CD1c-positive myeloid dendritic cell (primary cell): ENCODE measurements at regions not wholly inside any gene's neighbourhood (a gene's known extent, or its start where the extent isn't known, plus 50 kb on each side); places are given as distances from the start of the nearest gene placed in this dataset.
"Not testable (repeated sequence)": the region's sequence is repeated elsewhere in the genome, so short reads cannot be mapped to it uniquely, and the experiment has no call there.

ENCODE experiments used
- DNase-seq: peaks from one replicate; pipeline ENCODE4 v3.0.0-alpha.2; 2016; ENCODE audit errors: extremely low spot score

DNA sequence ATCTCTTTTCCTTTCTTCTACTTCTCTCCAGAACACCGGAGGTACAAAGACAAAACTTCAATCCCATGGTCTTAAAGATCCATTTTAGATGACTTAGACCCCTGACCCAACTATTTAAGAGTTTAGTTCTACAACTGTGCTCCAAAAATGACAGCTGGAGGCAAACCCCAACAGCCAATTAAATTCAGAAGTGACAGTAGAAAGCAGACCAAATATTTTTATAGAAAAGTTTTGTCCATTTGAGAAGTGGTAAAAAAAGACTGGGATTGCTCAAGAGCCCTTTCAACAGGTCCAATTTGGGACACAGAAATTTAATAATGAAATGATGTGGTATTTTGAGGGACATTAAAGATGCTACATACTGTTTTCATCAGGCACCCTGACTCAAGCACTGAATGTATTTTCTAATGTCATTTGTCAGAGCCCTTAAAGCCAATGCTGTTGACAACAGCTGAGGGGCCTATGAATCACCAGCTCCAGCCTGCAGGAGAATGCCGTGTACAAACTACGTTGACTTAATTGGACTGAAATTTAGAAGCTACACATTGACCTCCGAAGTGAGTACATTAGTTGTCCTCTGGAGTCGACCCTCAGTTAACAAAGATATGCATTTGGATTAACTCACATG lies 147.5 kb upstream of the PIK3R1 start:
- DNase-seq = no peak

DNA sequence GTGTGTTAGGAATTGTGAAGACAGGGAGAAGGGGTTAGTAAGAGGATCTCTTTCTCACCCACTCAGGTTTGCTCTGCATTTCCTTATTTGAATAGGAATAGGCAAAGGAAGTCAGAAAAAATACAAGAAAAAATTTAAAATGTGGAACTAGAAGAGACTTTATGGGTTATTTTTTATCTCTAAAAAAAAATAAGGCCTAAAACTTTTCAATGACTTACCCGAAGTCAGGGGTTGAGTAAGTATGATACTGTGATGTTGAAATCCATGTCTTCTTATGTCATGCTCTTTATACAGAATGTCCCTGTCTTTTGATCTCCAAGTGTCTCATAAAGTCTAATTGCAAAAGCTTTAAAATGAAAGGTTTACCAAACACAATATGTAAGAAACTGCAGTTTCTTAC lies 148.3 kb upstream of the PIK3R1 start:
- DNase-seq = peak; percentile 51

DNA sequence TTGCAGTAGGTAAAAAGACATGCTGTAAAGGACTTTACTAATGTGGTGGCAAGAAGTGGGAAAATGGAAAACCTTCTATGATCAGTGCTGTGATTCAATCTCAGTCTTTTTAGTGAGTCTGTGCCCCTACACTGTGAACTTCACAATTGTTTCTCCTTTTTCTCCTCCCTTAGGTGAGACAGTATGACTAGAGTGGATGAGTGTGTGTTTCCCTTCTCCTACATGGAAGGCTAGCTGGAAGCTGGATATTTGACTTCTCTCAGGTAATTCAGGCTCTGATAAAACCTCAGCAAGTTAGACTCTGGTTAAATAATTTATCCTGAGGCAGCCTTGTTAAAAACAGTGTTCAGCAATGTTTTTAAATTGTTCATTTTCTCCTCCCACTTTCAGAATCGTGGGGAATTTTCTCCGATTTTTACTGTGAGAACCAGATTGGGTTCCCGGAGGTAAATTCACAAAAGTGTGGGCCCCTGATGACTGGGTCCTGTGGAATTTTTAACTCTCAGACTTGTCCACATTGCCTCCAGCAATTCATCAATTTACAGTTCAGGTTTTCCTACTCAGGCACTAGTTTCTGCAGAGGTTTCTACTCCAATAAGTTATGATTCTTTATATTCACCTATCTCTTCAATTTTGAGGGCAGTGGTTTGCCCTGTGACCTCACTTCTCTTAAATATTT lies 149.1 kb upstream of the PIK3R1 start:
- DNase-seq = no peak

DNA sequence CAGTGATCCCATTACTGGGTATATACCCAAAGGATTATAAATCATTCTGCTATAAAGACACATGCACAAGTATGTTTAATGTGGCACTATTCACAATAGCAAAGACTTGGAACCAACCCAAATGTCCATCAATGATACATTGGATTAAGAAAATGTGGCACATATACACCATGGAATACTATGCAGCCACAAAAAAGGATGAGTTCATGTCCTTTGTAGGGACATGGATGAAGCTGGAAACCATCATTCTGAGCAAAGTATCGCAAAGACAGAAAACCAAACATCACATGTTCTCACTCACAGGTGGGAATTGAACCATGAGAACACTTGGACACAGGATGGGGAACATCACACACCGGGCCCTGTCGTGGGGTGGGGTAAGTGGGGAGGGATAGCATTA lies 150.2 kb upstream of the PIK3R1 start:
- DNase-seq = not testable (repeated sequence)

- DNase-seq = no peak
Measured at GRCh38 chr5:68060382-68060781, 155.2 kb upstream of the PIK3R1 start.

DNA sequence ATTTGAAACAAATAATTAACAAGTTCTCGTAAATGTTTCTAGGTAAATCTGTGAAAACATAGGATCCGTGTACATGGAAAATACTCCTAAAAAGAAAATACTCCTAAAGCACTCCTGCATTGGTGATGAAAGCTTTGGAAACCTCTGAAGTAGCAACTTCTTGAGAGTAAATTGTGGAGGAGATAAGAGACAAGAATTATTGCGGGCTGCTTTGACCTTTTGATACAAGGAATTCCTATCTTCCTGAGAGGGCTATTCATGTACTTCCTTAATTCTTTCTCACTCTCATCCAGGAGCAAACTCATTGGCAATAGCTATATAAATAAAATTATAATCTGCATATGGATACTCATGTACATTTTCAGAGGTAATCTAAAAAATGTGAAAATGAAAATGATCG lies 158.4 kb upstream of the PIK3R1 start:
- DNase-seq = no peak

DNA sequence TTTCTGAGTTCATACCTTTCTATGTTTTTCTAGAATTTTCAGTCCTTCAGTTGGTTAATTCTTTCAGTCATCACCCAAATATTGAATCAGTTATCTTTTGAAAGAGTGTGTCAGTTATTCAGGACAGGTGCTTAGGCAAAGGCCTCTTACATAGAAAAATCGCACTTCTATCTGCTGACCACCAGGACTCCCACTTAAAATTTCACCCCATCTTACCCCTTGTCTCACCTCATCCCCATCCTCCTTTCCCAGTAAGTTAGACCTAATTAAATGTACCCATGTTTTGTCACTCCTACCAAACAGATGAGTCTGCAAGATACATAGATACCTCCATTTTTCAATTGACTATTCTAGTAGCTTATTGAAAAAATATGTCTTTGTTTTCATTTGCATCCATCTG lies 159.9 kb upstream of the PIK3R1 start:
- no peak for DNase-seq

GRCh38 chr5:68054638-68055037 lies 160.9 kb upstream of the PIK3R1 start:
- no peak for DNase-seq

DNA sequence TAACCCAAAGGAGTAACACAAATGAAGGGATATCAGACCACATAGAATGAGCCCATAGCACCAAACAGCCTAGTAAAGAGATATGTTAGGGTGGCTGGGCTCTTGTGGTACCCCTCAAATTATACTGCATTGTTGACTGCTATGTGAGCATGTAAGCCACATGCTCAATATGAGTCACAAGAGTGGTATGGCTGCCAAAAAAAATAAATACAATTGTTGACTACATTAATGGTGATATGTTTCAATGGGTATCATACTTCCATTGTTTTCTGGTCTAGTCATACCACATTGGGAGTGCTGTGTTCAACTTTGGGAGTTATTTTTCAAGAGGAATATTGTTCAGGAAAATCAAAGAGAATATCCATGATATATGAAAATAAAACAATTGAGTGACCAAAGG lies 162.4 kb upstream of the PIK3R1 start:
- no peak for DNase-seq

- no peak for DNase-seq
Measured at GRCh38 chr5:68049053-68049713, 166.4 kb upstream of the PIK3R1 start.

GRCh38 chr5:68048516-68048915 lies 167.0 kb upstream of the PIK3R1 start:
- peak; percentile 32 for DNase-seq

GRCh38 chr5:68048054-68048453 lies 167.5 kb upstream of the PIK3R1 start:
- not testable (repeated sequence) for DNase-seq

DNA sequence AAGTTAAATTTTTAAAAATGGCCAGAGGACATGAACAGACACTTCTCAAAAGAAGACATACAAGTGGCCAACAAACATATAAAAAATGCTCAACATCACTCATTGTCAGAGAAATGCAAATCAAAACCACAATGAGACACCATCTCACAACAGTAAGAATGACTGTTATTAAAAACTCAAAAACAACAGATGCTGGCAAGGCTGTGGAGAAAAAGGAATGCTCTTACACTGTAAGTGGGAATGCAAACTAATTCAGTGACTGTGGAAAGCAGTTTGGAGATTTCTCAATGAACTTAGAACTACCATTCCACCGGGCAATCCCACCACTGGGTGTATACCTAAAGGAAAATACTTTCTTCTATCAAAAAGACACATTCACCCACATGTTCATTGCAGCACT lies 168.5 kb upstream of the PIK3R1 start:
- no peak for DNase-seq

DNA sequence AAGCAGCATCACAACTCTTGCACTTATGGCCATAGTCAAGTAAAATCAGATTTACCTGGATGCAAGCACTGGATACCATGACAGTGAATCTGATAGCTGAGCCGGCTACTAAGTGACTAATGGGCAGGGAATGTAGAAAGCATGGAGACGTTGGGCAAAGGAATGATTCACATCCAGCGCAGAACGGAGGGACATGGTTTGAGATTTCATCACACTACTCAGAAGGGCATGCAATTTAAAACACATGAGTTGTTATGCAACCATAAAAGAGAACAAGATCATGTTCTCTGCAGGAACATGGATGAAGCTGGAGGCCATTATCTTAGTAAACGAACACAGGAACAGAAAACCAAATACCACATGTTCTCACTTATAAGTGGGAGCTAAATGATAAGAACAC lies 169.1 kb upstream of the PIK3R1 start:
- DNase-seq = peak; percentile 83

GRCh38 chr5:68041293-68041692 lies 174.3 kb upstream of the PIK3R1 start:
- peak; percentile 50 for DNase-seq

DNA sequence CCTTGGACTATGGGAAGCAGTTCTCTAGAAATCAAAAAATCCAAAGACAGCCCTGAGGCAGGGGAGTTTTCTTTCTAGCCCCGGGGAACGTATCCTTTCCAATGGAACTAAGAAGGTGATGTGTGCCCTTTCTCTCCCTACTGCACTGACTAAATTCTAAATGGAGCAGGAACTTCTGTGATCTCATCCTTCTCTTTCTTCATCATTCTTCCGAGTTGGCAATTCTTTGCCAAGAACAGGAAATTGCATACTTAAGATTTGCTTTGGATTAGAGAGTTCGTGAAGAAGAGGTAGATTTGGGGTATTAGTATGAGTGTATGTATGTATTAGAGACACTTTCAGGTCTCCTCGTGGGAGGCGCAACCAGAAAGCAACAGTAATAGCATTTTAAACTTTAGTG lies 178.0 kb upstream of the PIK3R1 start:
- peak; percentile 48 for DNase-seq

DNA sequence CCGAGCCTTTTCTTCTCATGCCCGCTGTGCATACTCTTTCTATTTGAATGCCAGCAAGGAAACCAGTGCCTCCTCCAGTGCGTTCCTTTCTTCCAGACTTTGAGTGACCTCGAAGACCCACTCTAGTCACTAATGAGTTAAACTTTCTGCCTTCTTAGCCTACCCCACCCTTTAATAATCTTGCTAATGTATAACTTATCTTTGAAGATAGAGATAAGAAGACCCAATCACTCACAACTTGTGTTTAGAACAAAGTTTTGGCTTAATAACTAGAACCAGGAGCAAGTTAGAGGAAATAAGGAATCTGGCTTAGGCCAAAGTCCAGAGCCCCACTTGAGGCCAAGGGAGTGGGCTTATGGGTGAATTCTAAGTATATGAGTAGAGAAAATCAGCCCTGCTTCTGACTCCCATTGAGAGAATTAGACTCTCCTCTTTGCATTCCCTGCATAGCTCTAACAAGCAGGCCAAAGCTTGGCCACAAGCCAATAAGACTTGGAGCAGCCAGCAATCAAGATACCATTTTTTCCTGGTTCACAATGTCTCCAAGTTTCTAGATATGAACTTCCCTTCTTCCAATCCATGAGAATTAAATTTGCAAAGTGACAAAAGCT lies 181.5 kb upstream of the PIK3R1 start:
- no peak for DNase-seq

DNA sequence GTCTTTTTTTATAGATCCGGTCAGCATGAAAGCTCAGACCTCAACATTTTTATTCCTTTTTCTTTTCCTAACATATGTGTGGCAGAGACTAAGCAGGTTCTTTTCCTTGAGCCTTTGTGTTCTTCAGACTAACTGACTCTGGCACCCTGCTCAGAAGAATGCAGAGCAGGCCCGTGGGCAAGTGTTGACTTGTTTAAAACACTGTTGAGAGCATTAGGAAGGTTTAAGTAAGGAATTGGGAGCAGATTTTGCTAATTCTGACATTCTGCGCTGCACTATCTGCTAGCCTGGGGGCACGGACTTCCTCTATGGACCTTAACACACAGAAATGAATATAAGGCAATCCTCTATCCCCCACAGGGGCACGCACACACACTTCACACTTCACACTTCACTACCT lies 182.5 kb upstream of the PIK3R1 start:
- no peak for DNase-seq

DNA sequence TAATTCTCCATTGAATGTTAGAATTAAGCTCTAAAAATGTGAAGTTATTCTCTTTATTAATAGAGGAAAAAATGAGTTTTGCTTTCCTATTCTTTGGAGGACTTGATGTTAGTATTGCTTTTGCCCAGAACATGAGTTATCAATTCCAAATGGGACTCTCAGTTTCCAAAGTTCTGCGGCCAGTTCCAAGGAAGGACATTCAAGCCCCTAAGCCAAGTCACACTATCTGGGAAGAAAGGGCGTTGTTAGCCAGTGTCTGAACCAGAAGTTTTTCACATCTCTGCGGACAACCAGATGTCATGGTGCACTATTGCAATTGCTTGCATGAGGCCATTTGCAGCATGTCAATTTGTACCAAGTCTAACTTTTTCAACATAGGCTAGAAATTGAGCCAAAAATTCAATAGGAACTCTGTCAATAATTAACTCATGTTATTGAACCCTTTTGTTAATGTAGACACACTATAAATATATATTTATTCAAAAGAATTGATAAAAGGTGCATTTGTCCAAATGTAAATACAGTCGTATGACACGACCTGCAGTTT lies 183.3 kb upstream of the PIK3R1 start:
- no peak for DNase-seq

DNA sequence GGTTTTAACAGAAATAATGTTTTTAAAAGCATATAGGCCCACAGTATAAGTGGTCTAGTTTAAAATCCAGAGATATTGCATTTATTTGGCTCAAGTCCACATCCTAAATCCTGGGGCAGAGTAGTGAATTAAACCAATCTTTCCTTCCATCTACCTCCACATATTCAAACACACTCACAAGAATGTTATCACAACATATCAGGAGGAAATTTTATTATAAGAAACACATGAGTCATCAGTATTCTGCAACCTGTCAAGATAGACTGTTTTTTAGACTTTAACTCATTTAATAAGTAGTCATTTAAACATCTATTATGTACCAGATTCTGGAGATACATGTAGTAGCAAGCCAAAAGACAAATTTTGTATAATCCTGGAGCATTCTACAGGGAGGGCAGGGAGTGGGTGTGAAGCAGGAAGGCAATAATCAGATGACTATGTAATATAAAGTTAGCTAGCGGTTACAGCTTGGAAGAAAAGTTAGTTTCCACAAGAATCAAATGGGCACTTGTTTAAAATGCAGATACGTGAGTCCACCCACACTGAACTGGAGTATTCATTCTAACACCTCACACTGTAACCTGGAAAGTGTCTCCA lies 187.3 kb upstream of the PIK3R1 start:
- DNase-seq = no peak

DNA sequence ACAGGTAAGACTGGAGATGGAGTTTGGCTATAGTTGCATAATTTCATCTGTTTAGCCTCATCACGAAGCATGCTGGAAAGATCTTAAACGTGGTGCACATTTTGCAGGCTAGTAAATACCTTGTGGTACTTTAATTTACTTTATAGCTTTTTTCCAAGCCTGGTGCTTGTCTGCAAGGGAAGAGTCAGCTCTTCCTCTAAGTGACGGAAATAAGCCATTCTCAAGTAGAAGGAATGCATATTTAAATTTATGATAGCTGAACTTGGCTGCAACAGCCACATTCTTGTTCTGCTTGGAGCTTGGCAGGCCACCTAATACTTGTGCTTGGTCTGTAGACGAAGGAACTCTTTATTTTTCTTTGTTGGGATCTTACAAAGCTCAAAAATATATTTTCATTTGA lies 188.0 kb upstream of the PIK3R1 start:
- no peak for DNase-seq
